Smooth muscle cell (in vitro differentiated cells): ENCODE measurements at regions not wholly inside any gene's neighbourhood (a gene's known extent, or its start where the extent isn't known, plus 50 kb on each side); places are given as distances from the start of the nearest gene placed in this dataset.

ENCODE experiments used
- DNase-seq: peaks from one replicate; lab custom pipeline; 2025; ENCODE audit not compliant: unreplicated experiment; lab: John Stamatoyannopoulos, UW
- H2AFZ ChIP-seq: fragments of 200-600 bp; sonication (generic); 2 replicates; pipeline ENCODE4 v1.6.0; 2016; ENCODE audit warnings: antibody characterized with exemption, low read depth, mild to moderate bottlenecking
- H3F3A ChIP-seq: fragments of 200-600 bp; sonication (generic); 2 replicates; pipeline ENCODE4 v1.6.0; 2017; ENCODE audit warnings: antibody characterized with exemption, low read depth
- H3K27ac ChIP-seq: fragments of 200-600 bp; sonication (generic); 2 replicates; pipeline ENCODE4 v1.5.1; 2016; ENCODE audit warnings: low read depth, mild to moderate bottlenecking
- H3K27me3 ChIP-seq: fragments of 200-600 bp; sonication (generic); 2 replicates; pipeline ENCODE4 v1.6.1; 2016; ENCODE audit warnings: low read depth, mild to moderate bottlenecking
- H3K36me3 ChIP-seq: fragments of 200-600 bp; sonication (generic); 2 replicates; pipeline ENCODE4 v1.5.1; 2016; ENCODE audit warnings: low read depth
- H3K4me1 ChIP-seq: fragments of 200-600 bp; sonication (generic); 2 replicates; pipeline ENCODE4 v1.5.1; 2016; ENCODE audit warnings: low read depth
- H3K4me2 ChIP-seq: fragments of 200-600 bp; sonication (generic); 2 replicates; pipeline ENCODE4 v1.6.0; 2016; ENCODE audit warnings: mild to moderate bottlenecking
- H3K4me3 ChIP-seq: fragments of 200-600 bp; sonication (generic); 2 replicates; pipeline ENCODE4 v1.5.1; 2016; ENCODE audit warnings: mild to moderate bottlenecking
- H3K79me2 ChIP-seq: fragments of 200-600 bp; sonication (generic); 2 replicates; pipeline ENCODE4 v1.6.0; 2016; ENCODE audit warnings: low read depth, mild to moderate bottlenecking
- H3K9ac ChIP-seq: fragments of 200-600 bp; sonication (generic); 2 replicates; pipeline ENCODE4 v1.6.0; 2016; ENCODE audit warnings: low read depth
- H3K9me3 ChIP-seq: fragments of 200-600 bp; sonication (generic); replicated peaks from 2 replicates; pipeline ENCODE4 v1.5.1; 2016; ENCODE audit warnings: low read depth
- H4K20me1 ChIP-seq: fragments of 200-600 bp; sonication (generic); 2 replicates; pipeline ENCODE4 v1.6.0; 2016; ENCODE audit warnings: low read depth
- CTCF ChIP-seq: fragments of 200-600 bp; sonication (generic); IDR thresholded peaks from 2 replicates; pipeline ENCODE4 v1.5.1; 2017; ENCODE audit warnings: borderline replicate concordance, mild to moderate bottlenecking, antibody characterized with exemption; ENCODE audit not compliant: insufficient read depth, poor library complexity, severe bottlenecking
- WGBS: methylation state at CpG from one replicate; pipeline ENCODE4 v1.1.7; 2016; ENCODE audit warnings: low lambda C conversion rate; 5-methylcytosine and 5-hydroxymethylcytosine counted together

GRCh38 chr6:128667339-128667858 is 147.0 kb upstream of the PTPRK start:
- Histone ChIP-seq H3K27me3 (no peaks in the 10 kb centered on the region), H3K4me1 (no peaks in the 10 kb centered on the region), H3K4me2 (no peak overlapping the region), H2AFZ (no peak overlapping the region), H4K20me1 (no peaks in the 10 kb centered on the region), H3F3A (no peaks in the 10 kb centered on the region), H3K27ac (no peak overlapping the region), H3K79me2 (no peaks in the 10 kb centered on the region), H3K4me3 (no peak overlapping the region), H3K9me3 (no peaks in the 10 kb centered on the region), H3K9ac (no peak overlapping the region), H3K36me3 (no peaks in the 10 kb centered on the region)
- TF ChIP-seq CTCF = no peak
- WGBS = 93% methylated on average over 4 of the region's 4 CpGs
- DNase-seq = no peak

DNA sequence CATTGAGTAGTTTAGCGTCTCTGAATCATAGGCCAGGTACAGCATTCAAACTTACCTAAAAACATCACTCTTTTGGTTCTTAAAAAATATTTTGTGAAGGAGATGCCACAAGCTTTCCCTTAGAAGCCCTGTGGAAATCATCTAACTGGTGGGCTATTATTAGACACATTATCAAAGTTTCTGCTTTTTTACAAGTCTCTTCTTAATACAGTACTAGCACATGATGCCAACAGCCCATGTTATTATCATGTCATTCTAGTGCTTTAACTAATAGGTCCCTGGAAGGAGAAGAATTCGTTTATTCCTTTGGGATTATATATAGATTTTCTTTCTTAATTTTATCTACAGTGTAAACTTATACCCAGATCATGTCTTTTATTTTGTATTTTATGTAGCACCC is 146.0 kb upstream of the PTPRK start:
- DNase-seq = no peak
- Histone ChIP-seq H3K27ac (no peak overlapping the region), H3F3A (no peaks in the 10 kb centered on the region), H4K20me1 (no peaks in the 10 kb centered on the region), H3K4me1 (no peaks in the 10 kb centered on the region), H3K27me3 (no peaks in the 10 kb centered on the region), H3K79me2 (no peaks in the 10 kb centered on the region), H2AFZ (no peak overlapping the region), H3K9ac (no peak overlapping the region), H3K4me2 (no peak overlapping the region), H3K9me3 (no peaks in the 10 kb centered on the region), H3K36me3 (no peaks in the 10 kb centered on the region), H3K4me3 (no peak overlapping the region)
- TF ChIP-seq CTCF = no peak
- 91% methylated on average over 2 of the region's 2 CpGs for WGBS

DNA sequence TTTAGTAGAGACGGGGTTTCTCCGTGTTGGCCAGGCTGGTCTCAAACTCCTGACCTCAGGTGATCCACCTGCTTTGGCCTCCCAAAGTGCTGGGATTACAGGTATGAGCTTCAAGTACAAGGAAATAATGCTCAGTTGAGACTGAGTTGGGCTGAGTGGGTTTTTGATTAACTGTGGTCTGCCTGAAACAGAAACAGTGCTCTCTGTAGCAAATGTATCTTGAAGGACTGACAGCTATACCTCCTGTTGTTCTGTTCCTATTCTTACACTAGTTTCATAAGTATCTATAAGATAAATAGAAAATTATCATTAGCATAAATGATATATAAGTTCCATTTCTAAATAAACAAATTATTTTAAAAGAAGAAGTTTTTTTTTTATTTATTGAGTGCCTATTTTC is 142.8 kb upstream of the PTPRK start:
- Histone ChIP-seq H3K79me2 (no peaks in the 10 kb centered on the region), H3K27me3 (no peaks in the 10 kb centered on the region), H2AFZ (no peak overlapping the region), H3K9ac (no peak overlapping the region), H3K9me3 (no peaks in the 10 kb centered on the region), H3K4me2 (no peak overlapping the region), H4K20me1 (no peaks in the 10 kb centered on the region), H3K4me1 (no peaks in the 10 kb centered on the region), H3K27ac (no peak overlapping the region), H3K4me3 (no peak overlapping the region), H3K36me3 (no peaks in the 10 kb centered on the region), H3F3A (no peaks in the 10 kb centered on the region)
- no peak for TF ChIP-seq CTCF
- DNase-seq = no peak
- WGBS = 88% methylated on average over 2 of the region's 2 CpGs

DNA sequence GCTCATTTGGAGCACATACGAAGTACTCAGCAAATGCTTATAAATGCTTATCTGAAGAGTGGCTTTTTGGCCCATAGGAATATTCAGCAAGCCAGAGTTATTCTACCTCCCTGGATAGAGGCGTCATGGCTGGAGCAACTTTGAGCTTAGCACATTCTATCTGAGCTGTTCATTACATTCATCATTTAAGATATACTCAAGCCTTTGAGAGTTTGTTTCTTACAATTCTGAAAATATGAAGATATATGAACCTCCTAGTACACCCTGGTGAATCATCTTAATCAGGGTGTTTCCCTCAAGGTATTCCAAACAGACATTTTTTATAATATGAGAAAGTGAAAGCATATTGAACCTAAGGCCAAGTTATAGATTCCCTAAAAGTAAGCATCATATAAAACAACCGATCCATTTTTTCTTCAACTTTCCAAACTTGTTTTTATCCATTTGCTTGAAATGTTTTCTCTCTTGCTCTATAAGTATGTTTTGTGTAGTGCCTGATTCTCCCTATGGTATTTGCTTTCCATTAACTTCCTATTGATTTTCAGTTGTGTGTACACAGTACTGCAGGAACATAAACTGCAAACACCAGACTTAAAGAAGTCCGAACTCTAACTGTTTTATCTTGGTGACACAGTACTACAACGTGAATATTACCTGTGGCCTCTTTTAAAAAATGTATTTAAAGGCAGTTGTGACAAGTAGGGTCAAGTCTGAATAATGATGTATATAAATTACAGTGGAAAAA is 139.7 kb upstream of the PTPRK start:
- Histone ChIP-seq H4K20me1 (no peaks in the 10 kb centered on the region), H2AFZ (peak overlapping the region; percentile 9), H3K9ac (no peak overlapping the region), H3K4me3 (no peak overlapping the region), H3F3A (no peaks in the 10 kb centered on the region), H3K27me3 (no peaks in the 10 kb centered on the region), H3K9me3 (no peaks in the 10 kb centered on the region), H3K27ac (no peak overlapping the region), H3K4me1 (peaks cover 8% of the 10 kb centered on the region), H3K36me3 (no peaks in the 10 kb centered on the region), H3K79me2 (no peaks in the 10 kb centered on the region), H3K4me2 (no peak overlapping the region)
- WGBS = 82% methylated on average over 5 of the region's 5 CpGs
- DNase-seq = no peak
- no peak for TF ChIP-seq CTCF
